ENCODE measurements at regions not wholly inside any gene's neighbourhood (a gene's known extent, or its start where the extent isn't known, plus 50 kb on each side); places are given as distances from the start of the nearest gene placed in this dataset.

DNA sequence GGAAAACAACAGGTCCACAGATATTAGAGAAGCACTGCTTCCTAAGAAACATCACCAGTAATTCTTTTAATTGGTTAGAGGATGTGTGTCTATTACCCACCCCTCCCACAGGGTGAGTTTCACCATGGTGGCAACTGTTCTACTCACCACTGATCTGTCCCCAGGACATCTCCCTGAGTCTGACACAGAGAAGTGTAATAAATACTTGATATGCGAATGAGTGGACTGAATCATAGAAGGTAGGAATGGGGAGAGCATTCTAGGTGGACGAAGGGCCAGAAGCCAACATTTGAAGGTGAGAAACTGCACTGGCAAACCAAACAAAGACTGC, 452.7 kb upstream of the PROK2 start:
- DNase-seq (ENCODE audit: low read depth in 3 of 3), result no peak

DNA sequence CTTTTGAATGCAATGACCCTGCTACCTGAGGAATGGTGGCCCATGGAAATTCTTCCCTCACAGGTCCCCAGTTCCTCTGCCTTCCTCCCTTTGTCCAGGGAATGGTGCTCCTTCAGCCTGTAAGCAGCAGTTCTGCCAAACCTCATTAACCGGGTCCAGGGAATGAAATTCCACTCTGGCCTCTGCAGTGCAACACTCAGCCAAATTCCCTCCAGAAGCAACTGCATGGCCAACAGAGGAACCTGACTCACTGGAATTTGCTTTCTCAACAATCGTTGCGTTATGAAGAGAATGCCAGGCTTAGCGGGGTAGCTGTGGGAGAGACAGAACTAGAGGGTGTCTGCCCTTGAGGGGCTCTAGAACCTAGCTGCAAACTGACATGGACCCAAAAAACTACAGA, 449.4 kb upstream of the PROK2 start:
- no peak for DNase-seq (ENCODE audit: low read depth in 3 of 3)

DNA sequence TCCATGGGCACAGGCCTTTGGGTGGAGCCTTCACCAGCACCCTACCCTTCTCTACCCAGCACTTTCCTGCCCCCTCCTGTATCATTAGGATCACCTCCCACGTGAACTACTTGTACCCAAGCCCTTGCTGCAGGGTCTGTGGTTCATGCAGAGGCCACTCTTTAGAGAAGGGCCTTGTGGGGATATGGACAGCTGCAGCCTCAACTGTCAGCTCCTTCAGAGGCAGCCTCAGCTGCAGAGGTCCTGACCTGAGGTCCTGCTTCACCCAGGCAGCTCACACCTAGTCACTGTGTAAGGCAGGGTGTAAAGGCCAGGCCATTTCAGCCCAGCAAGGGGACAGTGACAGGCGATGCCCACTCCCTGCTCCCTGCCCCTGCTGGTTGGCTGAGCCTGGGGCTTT, 448.6 kb upstream of the PROK2 start:
- no peak for DNase-seq (ENCODE audit: low read depth in 3 of 3)

DNA sequence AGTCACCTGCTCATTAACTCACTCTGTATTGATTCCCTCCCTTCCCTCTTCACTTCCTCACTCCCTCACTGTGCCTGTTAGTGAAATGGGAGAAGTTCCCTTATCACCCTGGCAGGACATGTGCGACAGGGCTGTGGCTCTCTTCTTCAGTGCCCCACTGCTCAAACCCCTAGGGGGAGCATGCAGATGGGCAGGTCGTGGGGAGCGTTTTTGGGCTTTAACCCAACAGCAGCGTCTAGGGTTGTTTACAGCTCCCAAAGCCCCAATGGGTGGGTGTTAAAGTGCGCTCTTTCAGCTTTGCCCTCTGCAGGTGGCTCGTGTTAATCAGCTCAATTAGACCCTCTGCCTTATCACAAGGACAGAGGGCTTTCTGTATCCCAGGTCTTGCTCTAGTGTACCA, 447.8 kb upstream of the PROK2 start:
- no peak for DNase-seq (ENCODE audit: low read depth in 3 of 3)

DNA sequence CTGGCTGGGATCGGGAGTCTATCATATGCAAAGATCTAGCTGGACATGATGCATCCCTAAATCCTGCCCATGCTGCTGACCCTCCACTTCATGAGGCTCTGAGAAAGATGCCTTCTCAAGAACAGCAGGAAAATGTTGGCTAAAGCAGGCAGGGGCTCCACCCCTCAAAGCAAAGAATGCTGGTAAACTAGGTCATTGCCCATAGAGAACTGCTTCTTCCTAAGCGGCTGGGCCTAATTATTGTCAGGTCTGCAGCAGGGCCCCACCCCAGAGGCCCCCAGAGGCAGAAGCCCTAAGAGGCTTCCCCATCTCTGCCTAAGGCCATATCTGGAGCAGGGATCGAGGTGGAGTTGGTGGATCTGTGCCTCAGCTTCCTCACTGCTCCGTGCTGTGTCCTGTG, 447.4 kb upstream of the PROK2 start:
- no peak for DNase-seq (ENCODE audit: low read depth in 3 of 3)

DNA sequence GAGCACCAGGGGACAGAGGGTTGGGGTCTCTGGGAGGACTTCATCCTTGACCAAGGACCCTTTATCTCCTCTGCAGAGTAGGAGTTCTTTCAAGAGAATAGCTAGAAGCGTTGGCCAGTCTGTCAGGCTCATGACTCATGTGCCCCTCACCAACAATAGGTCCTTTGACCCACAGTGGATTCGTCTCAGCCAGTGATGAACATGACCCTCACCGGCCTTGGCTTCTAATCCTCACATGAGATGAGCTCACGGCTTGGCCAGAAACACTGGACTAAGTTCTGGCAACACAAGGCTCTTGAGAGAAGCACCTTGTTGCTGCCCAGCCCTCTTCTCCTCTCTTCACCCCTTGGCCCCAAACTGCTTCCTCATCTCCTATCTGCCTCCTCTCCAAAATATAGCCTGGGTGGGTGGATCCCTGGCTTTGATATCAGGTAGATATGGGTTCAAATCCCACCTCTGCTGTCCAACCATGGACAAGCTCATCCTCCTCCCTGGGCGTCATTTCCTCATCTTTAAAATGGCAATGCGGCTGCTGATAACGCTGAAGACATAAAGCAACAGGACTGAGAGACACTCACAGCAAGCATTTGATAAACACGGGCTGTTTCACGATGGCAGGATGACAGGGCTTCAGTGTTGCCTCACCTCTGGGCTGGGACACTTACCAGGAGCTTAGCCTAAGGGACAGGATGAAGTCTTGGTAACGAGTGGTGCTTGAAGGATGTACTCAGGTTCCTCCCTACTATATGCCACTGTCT, 446.7 kb upstream of the PROK2 start:
- DNase-seq (ENCODE audit: low read depth in 3 of 3), result no peak

DNA sequence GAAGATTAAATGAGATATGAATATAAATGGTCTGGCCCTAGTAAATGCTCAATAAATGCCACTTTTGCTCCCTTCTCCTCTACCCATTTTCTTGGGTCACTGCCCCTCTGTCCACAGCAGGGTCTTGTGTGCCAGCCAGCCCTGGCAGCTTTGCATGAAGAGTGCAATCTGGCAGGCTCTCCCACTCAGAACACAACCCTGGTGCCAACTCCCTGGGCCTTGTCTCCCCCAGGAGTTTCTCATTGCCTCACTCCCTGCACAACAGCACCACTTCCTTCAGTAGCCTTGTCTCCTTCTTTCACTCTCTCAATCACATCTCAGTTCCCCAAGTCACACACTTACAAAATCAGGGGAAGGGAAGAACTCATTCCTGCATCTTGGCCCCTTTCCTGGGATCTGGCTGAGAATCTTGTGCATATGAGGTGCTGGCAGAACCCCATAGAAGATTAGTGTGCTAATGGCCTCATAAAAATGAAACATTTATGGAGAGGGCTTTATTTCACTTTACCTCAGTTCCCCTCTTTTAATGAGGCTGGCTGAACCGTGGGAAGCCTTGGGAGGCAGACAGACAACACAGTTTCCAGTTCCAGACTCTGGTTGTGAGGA, 445.9 kb upstream of the PROK2 start:
- no peak for DNase-seq (ENCODE audit: low read depth in 3 of 3)

DNA sequence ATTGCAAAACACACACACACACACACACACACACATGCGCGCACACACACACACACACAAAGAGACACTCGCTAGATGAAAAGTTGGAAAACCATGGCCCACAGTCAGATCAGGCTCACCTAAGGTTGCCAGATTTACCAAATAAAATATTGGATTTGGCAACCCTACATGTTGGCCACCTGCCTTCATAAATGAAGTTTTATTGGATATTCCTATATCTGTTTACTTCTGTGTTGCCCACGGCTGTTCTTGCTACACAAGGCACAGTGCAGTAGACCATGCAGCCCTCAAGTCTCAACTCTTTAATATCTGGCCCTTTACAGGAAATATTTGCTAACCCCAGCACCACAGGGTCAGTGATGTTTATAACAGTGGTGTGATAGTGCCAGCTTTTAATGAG, 445.0 kb upstream of the PROK2 start:
- no peak for DNase-seq (ENCODE audit: low read depth in 3 of 3)

DNA sequence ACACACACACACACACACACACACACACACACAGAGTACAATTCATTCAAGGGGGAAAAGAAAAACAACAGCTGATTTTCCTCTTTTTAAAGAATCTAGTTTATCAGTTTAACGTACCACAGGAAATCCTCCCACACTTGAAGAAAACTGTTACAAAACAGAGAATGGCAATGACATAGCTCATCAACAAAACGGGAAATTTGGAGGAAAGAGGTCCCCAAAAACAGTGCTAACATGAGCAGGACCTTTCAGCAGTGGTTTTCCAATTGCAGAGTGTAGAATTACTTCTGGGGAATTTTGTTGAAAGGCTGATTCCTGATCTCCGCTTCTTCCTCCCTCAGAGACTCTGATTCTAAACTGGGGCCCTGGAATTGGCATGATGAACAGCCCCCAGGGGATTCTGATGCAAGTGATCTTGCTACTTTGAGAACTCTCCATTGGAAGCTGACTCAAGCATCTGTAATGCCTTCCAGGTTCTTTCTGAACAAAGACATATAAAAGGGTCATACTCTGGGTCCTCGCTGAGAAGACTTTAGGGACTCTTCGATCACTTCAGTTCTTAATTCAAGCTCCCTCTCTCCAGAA, 442.6 kb upstream of the PROK2 start:
- DNase-seq (ENCODE audit: low read depth in 3 of 3), result no peak

DNA sequence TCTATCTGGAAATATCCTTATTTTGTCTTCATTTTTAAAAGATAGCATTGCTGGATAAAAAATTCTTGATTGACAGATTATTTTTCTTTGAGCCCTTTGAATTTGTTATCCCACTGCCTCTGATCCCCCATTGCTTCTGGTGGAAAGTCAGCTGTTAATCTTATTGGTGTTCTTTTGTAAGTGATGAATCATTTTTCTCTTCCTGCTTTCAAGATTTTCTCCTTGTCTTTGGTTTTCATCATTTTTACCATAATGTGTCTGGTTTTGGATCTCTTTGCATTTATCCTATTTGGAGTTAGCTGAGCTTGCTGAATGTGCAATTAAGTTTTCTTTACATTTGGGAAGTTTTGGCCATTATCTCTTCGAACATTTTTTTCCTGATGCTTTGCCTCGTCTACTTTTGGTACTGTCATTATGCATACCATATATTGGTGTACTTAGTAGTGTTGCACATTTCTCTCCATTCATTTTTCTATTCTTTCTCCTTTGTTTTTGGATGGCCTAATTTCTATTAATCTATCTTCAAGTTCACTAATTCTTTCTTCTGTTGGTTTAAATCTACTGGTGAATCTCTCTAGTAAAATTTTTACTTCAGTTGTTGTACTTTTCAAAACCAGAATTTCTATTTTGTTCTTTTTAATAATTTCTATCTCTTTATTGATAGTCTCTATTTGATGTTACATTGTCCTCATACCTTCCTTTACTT, 440.0 kb upstream of the PROK2 start:
- DNase-seq (ENCODE audit: low read depth in 3 of 3), result no peak

DNA sequence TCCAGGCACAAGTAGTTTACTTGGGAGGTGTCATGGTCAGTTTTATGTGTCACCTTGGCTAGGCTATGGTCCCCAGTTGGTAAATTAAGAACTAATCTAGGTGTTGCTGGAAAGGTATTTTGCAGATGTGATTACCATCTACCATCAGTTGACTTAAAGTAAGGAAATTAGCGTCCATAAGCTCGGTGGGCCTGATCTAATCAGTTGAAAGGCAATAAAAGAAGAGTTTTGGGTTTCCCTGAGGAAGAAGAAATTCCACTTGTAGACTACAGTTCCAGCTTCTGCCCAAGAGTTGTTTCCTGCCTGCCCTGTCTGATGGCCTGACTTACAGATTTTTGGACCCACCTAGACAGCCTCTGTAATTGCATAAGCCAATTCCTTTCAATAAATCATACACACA, 438.7 kb upstream of the PROK2 start:
- no peak for DNase-seq (ENCODE audit: low read depth in 3 of 3)

DNA sequence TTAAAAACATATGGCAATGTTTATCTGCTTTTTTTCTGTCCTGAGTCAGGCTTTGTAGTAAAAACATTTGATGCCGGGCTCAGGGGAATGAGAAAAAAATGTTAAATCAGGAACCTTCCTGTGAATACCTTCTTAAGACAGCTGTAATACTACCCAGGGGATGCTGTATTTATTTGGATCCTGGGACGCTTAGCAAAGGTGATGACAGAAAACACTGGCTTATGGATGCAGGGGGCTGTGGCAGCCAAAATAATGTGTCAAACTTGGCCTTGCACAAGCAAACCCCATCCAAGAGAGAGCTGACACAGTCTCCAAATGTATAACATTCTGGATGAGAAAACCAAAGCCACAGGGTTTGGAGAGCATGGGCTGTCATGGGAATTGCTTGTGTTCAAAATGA, 438.2 kb upstream of the PROK2 start:
- DNase-seq (ENCODE audit: low read depth in 3 of 3), result no peak

DNA sequence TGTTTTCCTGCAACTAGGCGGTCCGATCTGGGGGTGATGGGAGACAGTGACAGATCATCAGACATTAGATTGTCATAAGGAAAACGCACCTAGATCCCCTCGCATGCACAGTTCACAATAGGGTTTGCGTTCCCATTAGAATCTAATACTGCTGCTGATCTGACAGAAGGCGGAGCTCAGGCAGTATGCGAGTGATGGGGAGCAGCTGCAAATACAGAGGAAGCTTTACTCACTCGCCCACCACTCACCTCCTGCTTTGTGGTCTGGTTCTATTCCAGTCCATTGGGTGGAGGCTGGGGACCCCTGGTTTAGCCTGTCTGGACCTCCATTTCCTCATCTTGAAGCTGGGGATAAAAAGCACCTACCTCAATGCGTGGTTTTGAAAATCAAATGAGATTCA, 437.5 kb upstream of the PROK2 start:
- DNase-seq (ENCODE audit: low read depth in 3 of 3), result no peak

DNA sequence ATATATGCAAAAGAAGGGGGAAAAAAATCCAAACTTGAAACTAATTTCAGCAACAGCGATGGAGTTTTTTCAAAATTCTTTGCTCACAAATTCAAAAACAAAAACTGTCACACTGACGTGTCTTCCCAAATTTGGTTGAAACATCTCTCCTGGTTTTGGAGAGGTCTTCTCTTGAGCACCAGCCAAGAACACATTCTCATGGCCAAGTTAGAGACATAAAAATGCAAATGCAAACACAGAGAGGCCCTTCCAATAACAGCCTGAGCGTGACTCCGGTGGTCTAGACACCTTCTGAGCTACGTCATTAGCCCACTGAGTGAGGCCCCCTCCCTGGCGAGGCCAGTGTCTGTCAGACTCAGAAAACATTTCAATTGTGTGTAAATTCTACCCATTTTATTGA, 436.0 kb upstream of the PROK2 start:
- no peak for DNase-seq (ENCODE audit: low read depth in 3 of 3)

DNA sequence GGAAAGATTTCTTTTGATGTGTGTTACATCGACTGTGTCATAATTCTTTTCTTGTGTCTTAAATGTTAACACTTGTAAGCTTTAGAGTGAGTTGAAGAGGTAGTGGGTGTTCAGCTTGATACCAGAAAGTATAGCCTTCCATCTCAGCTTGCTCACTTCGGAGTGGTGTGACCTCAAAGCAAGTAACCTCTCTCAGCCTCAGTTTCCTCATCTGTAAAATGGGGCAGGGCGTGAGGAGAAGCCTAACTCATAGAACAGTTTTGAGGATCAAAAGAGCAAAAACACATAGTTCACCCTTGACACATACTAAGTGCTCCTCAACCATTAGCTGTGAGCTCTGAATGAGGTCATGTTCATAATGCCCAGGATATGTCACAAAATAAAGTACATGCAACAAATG, 434.8 kb upstream of the PROK2 start:
- DNase-seq (ENCODE audit: low read depth in 3 of 3), result no peak

DNA sequence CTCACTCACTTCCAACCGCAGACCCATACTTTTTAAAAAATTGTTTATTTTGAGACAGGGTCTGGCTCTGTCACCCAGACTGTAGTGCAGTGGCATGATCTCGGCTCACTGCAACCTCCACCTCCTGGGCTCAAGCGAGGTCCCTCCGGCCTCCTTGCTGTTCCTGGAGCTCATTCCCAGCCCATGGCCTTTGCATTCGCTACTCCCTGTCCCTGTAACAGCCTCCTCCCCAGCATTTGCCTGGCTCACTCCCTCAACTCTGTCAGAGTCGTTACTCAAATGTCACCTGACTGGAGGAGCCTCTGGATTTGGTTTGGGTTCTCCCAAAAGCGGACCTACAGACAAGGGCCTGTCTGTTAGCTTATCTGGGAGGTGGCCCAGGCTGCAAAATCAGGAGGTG, 432.6 kb upstream of the PROK2 start:
- DNase-seq (ENCODE audit: low read depth in 3 of 3), result no peak

DNA sequence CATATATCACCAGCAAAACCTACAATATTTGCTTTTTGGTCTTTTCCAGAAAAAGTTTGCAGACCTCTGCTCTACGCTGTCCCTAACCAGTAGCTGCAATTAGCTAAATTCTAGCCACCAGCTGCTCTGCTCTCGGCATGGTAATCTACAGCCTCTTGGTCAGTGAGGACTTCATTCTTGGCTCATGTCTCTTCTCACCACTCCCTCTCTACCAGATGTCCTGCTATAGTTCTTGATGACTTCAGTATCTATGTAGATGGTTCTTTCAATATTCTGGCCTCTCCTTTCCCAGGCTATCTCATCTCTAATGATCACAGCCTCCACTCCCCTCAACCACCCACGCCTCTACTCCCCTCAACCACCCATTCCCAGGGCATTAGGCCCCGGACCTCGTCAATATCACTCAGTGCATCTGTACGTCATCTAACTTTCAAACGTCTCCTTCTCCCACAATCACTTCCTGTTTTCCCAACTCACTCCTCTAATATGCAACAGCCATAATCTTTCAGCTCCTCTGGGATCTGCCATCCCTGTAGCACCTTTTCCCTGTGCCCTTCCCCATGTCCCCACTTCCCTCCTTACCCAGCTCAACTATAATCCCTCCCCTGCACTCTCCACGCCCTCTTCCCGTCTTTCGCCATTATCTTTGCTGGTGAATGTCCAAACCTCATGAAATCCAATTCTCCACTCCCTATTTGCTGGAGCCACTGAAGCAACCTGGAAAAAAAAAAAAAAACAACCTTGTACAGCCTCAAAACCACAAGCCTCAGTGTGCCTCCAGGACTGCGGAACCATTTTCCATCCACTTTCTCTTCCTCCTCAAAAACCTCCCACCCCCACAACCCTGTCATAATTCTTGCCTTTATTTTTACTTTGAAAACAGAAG, 429.4 kb upstream of the PROK2 start:
- DNase-seq (ENCODE audit: low read depth in 3 of 3), result no peak

DNA sequence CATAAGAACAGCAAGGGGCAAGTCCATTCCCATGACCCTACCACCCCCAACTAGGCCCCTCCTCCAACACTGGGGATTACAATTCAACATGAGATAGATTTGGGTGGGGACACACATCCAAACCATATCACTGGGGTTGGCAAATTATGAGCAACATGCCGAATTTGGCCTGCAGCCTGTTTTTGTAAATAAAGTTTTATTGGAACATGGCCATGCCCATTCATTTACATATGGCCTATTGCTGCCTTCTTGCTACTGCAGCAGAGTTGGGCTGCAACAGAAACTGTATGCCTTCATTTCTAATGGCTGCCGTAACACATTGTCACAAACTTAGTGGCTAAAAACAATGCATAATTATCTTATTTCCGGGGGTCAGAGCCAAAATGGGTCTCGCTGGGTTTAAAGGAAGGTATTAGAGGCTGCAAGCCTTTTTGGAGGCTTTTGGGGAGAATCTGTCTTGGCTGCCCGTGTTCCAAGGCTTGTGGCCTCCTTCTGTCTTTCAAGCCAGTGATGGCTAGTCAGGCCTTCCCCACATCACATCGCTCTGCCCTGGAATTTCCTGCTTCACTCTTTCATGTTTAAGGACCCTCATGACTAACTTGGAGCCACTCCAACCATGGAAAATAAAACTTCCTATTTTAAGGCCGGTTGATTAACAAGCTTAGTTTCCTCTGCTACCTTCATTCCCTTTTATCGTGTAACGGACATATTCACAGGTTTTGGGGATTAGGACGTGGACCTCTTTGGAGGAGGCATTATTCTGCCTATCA, 428.5 kb upstream of the PROK2 start:
- no peak for DNase-seq (ENCODE audit: low read depth in 3 of 3)

DNA sequence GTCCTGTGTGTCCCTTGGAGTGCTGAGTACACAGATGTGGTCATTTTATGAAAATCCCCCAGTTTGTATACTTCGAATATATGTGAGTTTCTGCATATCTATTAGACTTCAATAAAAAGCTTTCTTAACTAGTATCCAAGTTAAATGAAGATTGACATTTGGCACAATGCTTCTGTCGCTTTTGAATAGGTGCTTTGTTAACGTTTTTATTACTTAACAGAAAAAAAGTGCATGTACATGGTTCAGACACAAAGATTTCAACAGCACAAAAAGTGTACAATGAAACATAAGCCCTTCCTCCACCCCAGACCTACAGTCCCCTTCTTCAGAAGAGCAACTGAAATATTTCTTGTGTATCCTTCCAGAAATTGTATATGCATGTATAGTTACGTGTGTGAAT, 427.4 kb upstream of the PROK2 start:
- DNase-seq (ENCODE audit: low read depth in 3 of 3), result no peak

DNA sequence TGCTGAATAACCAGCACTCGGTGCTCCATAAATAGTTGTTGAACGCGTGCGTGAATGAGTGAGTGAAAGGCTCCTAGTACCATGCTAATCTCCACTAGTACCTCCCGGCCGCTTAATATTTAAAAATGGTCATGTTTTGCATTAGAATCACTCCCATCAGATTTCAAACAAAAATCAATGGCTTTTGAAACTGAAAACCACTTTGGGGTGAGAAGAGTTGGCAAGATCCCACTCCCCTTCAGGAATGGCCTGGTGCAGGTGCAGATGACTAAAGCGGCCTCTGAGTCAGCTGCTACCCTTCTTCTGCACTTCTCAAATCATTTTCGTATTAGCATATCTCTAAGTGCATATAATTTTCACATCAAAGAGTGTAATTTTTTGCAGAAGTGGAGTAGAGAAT, 425.3 kb upstream of the PROK2 start:
- DNase-seq (ENCODE audit: low read depth in 3 of 3), result no peak

DNA sequence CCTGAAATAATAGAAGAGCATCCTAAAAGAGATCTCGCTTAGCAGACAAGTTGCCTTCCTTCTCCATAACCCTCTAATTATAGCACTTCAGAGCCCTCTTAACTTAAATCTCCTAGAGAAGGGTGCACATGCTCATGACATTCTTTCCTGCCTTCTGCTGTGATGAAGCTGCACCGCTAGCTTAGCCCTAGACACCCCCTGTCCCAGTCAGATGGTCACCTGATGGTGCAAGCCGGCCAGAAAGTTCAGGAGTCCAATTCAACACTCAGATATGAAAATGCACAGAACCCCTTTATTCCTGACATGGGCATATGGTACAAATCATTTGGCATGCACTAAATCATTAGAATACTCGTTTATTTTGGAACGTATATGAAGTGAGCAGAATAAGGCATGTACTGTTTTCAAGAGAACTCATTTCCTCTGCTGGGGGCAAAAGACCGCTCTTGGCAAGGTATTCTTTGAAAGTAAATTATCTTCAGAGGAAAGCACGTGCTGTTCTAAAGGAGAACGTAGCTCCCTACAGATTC, 420.4 kb upstream of the PROK2 start:
- DNase-seq (ENCODE audit: low read depth in 3 of 3), result no peak
